ENCODE measurements at regions not wholly inside any gene's neighbourhood (a gene's known extent, or its start where the extent isn't known, plus 50 kb on each side); places are given as distances from the start of the nearest gene placed in this dataset.
"Not testable (repeated sequence)": the region's sequence is repeated elsewhere in the genome, so short reads cannot be mapped to it uniquely, and the experiment has no call there.

GRCh38 chr5:107058235-107058634 lies 612.5 kb downstream of the EFNA5 start:
- DNase-seq: no peak

DNA sequence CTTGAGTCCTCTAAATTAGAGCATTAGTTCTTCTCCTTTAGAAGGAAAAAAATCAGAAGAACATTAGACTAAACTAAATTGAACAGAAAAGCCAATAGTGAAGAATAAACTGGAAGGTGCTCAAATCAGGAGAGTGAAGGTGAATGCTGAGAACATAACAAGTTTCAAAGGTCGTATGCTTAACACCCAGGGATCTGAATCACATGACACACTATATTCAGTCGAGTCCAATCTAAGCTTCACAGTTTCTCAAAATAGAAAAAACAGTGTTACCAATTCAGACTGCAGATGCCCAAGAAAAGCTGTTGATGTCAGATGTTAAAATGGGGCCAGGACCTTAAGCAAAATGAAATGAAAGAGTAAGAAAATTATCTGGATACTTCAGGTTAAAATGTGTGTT lies 614.5 kb downstream of the EFNA5 start:
- no peak for DNase-seq

GRCh38 chr5:107047048-107047447 lies 623.7 kb downstream of the EFNA5 start:
- DNase-seq: no peak

DNA sequence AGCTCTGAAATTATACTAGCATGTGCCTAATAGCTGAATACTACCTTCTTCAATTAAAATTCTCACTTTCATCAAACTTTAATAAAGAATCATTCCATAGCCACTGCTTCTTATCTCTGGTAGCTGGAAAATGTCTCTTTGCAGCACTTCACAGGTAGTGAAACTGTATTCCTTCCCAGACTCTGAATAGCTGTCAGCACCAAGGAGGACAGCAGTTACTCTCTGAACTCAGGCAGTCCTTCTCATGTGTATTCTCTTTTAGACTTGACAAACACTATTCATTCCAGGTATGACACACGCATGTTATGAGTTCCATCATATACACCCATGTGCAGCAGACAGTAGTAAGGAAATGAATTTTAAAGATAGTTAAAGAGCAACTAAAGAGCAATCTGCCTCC lies 627.1 kb downstream of the EFNA5 start:
- no peak for DNase-seq

DNA sequence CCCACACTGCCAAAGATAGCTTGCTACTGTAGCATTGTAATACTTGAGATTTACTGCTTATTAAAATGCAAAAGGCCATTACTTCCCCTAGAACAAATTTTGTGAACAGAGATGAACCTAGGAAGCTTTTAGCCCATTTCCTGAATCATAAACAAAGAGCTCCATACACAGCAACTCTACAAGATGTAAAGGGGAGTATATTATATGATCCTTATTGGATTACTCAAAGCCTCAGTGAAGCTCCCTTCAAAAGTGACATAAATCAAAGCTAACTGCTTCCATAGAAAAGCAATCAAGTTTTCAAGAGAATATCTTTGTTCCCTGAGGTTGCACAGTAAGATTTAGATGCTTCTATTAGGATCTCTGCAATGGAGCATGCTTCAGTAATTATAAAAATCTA lies 629.8 kb downstream of the EFNA5 start:
- no peak for DNase-seq

DNA sequence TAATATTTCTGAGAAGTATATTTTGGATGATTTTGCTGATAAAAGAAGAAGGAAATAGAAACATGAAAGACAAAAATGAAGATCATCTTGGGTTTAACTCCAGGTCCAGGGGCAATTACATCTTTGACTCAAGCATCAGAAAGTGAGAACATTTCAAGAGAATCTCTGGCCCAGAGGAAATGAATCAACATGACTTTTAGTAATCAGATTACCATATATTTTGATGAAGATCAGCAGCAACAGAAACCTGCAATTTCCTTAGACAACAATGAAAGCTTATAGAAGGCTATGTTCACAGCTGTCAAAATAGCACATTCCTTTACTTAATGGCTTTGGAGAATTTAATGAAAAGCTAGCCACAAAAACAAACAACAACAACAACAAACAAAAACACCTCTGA lies 638.1 kb downstream of the EFNA5 start:
- DNase-seq: no peak

DNA sequence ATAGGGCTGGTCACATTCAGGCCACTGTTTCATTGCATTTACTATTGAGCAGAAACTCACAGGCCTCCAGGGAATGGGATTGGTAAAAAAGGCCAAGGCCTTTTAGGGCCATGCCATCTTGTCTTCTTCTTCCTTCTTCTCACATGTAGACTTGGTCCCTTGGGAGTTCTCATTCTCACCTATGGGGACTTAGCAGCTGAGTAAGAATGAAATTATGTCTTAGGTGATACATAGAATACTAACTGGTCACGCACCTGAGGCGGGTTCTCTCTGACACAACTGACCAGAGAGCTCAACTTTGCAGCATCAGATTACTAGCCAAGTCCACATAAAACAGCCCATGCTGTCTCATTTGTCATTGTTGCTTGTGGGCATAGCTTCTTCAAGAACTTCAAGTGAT lies 641.8 kb downstream of the EFNA5 start:
- DNase-seq: no peak

DNA sequence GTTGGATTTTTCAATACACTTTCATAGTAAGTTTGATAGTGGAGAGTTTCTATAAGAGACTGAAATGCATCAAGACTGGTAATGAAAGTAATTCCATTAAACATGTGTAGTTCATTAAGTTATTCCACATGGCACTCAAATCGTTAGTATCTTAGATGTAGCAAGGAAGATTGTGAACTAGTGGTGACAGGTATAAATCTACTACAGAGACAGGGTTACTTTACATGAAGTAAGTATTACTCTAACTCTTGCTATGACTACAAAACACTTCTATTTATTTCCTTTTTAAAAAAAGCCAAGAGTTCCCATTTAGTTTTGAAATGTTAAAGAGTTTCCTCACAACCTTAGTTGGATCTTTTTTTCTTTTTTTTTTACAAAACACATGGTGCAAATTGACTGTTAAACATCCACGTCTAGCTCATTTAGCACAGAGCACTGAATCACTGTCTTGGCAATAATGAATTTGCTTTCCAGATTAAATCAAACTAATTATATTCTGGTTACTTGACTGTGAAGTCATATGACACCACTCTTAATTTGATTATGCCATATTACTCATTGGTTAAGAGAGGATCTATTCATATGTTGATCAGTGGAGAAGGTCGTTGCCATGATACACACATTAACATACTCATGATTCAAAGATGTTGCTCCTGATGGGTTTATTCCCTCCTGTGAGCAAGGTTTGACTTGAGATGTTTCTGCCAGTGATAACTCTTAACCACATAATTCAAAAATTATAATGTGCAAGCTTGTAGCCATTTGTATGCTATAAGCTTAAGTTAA lies 644.8 kb downstream of the EFNA5 start:
- no peak for DNase-seq

GRCh38 chr5:107023732-107024131 lies 647.0 kb downstream of the EFNA5 start:
- DNase-seq: no peak

DNA sequence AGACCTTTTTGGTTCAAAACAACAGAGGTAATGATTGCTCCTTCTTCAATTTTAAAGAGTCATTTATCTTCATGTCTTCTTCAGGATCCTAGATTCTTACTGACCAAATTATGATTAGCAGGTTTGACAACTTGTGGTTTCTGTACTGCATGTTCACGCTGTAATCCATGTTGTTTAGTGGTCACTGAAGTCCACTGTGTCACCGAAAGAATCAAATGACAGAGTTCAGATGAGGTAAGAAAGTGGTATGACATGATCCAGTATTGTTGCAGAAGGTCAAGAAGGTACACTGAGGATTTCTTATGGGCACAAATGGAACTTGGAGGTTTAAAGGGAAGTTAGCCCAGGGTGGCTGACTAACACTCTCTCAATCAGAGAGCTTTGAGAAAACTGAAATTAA lies 649.2 kb downstream of the EFNA5 start:
- no peak for DNase-seq

DNA sequence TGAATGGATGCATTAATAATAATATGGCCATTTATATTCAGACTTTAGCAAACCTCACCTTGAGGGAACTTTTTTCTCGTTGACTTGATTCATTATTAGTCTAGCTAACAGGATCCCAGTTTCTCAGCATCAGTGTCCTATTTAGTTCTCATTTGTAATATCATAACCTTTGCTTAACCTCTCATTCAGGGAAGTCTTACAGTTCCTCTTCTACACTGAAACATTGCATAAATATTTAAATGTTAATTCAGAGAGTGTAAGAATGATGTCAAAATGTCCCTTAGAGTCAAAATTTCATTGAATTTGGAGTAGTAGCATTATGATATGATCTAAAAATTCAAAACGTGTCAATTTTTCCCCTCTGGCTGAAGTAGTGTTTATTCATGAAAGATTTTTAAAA lies 650.1 kb downstream of the EFNA5 start:
- no peak for DNase-seq

GRCh38 chr5:107017616-107018015 lies 653.1 kb downstream of the EFNA5 start:
- DNase-seq: no peak

- no peak for DNase-seq
Measured at GRCh38 chr5:107012371-107012770, 658.4 kb downstream of the EFNA5 start.

DNA sequence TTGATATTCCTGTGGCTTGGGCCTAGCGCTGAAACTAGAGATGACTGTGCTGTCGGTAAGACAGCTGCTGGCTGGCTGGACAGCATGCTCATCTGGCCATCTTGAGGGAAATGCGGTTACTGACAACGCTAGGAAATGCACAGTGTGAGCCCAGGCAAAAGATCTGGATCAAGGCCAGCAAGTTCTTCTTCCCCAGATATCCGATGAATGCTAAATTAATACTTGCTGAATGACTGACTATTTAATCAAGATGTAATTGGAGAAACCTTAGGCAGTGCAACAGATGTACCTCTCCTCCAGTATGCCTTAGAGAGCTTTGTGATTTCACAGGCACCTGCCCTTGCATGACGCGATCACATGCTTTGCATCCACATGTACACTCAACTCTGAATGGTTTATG lies 659.1 kb downstream of the EFNA5 start:
- DNase-seq: no peak

DNA sequence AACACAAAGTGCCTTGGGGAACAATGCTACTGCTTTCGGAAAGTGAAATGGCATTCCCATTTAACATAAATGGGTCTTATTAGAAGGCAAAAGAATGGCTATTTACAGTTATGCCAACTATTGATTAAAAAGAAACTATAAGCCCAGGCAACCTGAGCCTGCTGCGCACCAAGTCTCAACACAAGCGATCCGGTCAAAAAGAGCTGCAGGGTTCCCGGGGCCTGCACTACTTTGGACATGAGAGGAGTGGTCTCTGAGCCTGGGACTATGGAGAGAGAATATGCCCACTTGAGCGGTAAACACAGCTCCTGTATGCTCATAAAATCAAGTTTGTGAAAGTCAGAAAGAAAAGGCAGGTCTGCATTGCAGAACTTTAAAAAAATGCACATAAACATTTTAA lies 660.7 kb downstream of the EFNA5 start:
- no peak for DNase-seq

DNA sequence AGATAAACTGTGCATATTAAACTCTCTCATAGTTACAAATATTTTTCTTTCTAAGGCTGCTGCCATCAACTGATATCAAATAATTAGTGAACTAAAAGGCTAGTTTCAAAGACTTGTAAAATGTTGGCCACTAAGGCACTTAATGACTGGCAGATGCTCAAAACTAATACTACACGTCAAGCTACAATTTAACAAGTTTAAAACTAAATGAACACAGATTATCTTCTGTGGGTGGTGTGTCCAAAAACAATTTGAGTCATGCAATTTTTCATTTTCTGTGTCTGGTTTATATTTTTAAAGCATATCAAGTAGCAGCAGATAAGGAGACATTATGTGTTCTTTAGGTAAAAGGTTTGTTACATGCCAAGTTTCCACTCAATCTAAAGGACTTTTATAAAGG lies 665.1 kb downstream of the EFNA5 start:
- no peak for DNase-seq

DNA sequence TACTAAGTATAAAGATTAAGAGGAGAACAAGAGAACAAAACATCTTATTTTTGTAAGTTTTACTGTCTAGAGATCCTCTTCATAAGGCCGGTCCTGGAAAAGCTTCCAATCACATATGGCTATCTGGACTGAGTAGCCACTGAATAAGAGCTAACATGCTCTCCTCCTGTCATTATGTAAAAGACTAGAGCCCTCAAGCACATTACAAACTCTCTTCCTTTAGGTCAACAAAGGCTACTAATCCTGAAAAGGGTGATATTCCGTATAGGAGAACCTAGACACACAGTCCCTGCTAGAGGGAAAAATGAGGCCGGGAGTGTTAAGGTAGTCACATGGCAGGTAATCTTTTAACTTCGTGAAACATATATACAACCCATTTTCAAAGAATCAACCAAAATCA lies 665.6 kb downstream of the EFNA5 start:
- DNase-seq: no peak

DNA sequence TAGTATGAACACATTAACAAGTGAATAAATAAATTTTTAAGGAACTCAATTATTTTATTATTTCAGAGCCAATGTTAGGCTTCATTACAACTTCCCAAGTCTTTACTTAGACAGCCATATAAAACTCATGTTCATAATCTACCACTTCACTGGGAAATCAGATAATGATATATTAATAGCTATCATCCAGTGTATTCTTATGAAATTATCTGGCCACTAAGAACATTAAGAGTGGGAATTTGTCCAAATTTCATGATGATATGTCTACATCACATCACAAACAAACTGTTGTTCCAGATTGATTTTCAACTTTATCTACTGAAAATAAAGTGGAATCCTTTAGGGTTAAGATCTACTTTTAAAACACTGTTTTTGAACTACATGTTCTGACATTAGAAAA lies 668.6 kb downstream of the EFNA5 start:
- DNase-seq: no peak

GRCh38 chr5:106999506-106999905 lies 671.2 kb downstream of the EFNA5 start:
- not testable (repeated sequence) for DNase-seq

- no peak for DNase-seq
Measured at GRCh38 chr5:106986006-106986405, 684.7 kb downstream of the EFNA5 start.

GRCh38 chr5:106985174-106985573 lies 685.6 kb downstream of the EFNA5 start:
- DNase-seq: no peak

DNA sequence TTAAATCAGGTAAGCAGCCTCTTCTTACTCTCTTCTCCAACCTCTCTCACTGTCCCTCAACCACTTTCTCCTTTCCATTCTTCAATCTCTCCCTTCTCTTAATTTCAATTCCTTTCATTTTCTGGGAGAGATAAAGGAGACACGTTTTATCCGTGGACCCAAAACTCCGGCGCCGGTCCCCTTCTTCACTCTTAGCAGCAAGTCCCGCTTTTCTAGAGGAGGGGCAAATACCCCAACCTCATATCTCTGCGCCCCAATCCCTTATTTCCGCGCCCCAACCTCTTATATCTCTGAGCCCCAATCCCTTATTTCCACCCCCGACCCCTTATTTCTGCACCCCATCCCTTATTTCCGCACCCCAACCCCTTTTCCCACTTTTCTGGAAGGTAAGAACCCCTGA lies 691.6 kb downstream of the EFNA5 start:
- not testable (repeated sequence) for DNase-seq

GRCh38 chr5:106978582-106979165 lies 692.1 kb downstream of the EFNA5 start:
- not testable (repeated sequence) for DNase-seq

- DNase-seq: no peak
Measured at GRCh38 chr5:106976363-106976762, 694.4 kb downstream of the EFNA5 start.

DNA sequence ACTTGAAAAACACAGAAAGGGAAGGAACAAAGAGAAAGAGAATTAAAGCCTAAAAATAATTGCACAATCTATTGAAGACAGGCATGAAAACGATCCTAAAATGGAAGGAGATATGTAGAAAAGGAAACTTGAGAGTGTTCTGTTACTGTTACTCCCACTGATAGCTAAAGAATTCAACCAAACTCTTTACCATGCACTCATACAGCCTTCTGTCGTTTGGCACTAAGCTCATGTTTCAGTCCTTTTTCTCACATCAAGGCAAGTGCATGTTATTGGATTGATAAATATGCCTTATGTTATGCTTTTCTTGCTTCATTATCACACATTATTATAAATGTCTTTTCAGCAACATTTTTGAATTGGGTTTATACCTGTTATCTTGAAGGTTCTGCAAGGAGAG lies 696.5 kb downstream of the EFNA5 start:
- no peak for DNase-seq
